CD14-positive monocyte (primary cell): ENCODE measurements at regions not wholly inside any gene's neighbourhood (a gene's known extent, or its start where the extent isn't known, plus 50 kb on each side); places are given as distances from the start of the nearest gene placed in this dataset.

Source experiments
- DNase-seq, 3 donors: peaks; one replicate each; pipeline ENCODE4 v3.0.0-alpha.2; 2011 to 2022
- H2AFZ ChIP-seq: 2 replicates; pipeline ENCODE4 v1.6.0; 2012; ENCODE audit warnings: mild to moderate bottlenecking, low read depth, low read length, inconsistent platforms; ENCODE audit not compliant: insufficient read depth, poor library complexity, severe bottlenecking
- H3K27ac ChIP-seq, 2 donors: 1 replicate in 1 of 2; 2 replicates in 1 of 2; pipeline ENCODE4 v1.5.1; 2012 to 2013; ENCODE audit warnings: low read length in 2 of 2, control low read depth in 1 of 2, inconsistent platforms in 1 of 2, low read depth in 1 of 2, mild to moderate bottlenecking in 1 of 2
- H3K27me3 ChIP-seq, 2 donors: one replicate each; pipeline versions ENCODE4 v1.6.0 to v1.6.1; 2011 to 2013; ENCODE audit warnings: low read length in 2 of 2; ENCODE audit not compliant: control insufficient read depth in 2 of 2, insufficient read depth in 2 of 2
- H3K36me3 ChIP-seq, 2 donors: replicated peaks in 1 of 2; 1 replicate in 1 of 2; 2 replicates in 1 of 2; pipeline versions ENCODE4 v1.5.1 to v1.6.1; 2012 to 2013; ENCODE audit warnings: low read length in 2 of 2, control low read depth in 1 of 2, inconsistent platforms in 1 of 2, mild to moderate bottlenecking in 1 of 2; ENCODE audit not compliant: insufficient read depth in 2 of 2, control insufficient read depth in 1 of 2
- H3K4me1 ChIP-seq, 2 donors: 1 replicate in 1 of 2; 2 replicates in 1 of 2; pipeline versions ENCODE4 v1.5.1 to v1.6.1; 2012 to 2013; ENCODE audit warnings: low read length in 2 of 2, control low read depth in 1 of 2, inconsistent platforms in 1 of 2, mild to moderate bottlenecking in 1 of 2, moderate library complexity in 1 of 2; ENCODE audit not compliant: insufficient read depth in 2 of 2, control insufficient read depth in 1 of 2
- H3K4me2 ChIP-seq: replicated peaks from 2 replicates; pipeline ENCODE3; 2012; ENCODE audit warnings: low read length, moderate library complexity, mild to moderate bottlenecking; ENCODE audit not compliant: poor library complexity, severe bottlenecking; ENCODE audit errors: extremely low read depth
- H3K4me3 ChIP-seq, 3 experiments: fragments of 200-600 bp in 1 of 3; sonication (generic) in 1 of 3; replicated peaks in 1 of 3; 1 replicate in 2 of 3; 2 replicates in 1 of 3; pipeline ENCODE4 v1.5.1; 2011 to 2013; ENCODE audit warnings: low read length in 3 of 3, mild to moderate bottlenecking in 3 of 3, control low read depth in 2 of 3, low read depth in 2 of 3, inconsistent platforms in 1 of 3, moderate library complexity in 1 of 3
- H3K79me2 ChIP-seq: 2 replicates; pipeline ENCODE4 v1.6.0; 2012; ENCODE audit warnings: mild to moderate bottlenecking, control low read depth, inconsistent platforms, low read length, moderate library complexity; ENCODE audit not compliant: insufficient read depth
- H3K9ac ChIP-seq: 2 replicates; pipeline ENCODE4 v1.6.0; 2017; ENCODE audit warnings: low read length, mild to moderate bottlenecking; ENCODE audit not compliant: insufficient read depth, poor library complexity, severe bottlenecking
- H3K9me3 ChIP-seq, 2 donors: replicated peaks in 1 of 2; 1 replicate in 1 of 2; 2 replicates in 1 of 2; pipeline versions ENCODE4 v1.5.1 to v1.6.1; 2012 to 2013; ENCODE audit warnings: low read length in 2 of 2, control low read depth in 1 of 2; ENCODE audit not compliant: control insufficient read depth in 1 of 2, insufficient read depth in 1 of 2
- H4K20me1 ChIP-seq: 2 replicates; pipeline ENCODE4 v1.6.0; 2012; ENCODE audit warnings: mild to moderate bottlenecking, low read length, control low read depth, moderate library complexity; ENCODE audit not compliant: insufficient read depth
- H3K27ac Mint-ChIP-seq, 7 donors: one replicate each; pipeline ENCODE4 v1.8.0; 2020; ENCODE audit warnings: mild to moderate bottlenecking in 7 of 7, mixed read lengths in 7 of 7, moderate library complexity in 6 of 7, inconsistent platforms in 2 of 7
- H3K27me3 Mint-ChIP-seq, 3 donors: one replicate each; pipeline ENCODE4 v1.8.0; 2021 to 2022; ENCODE audit warnings: low read depth in 3 of 3, mild to moderate bottlenecking in 3 of 3, mixed read lengths in 3 of 3, moderate library complexity in 3 of 3, inconsistent platforms in 1 of 3
- H3K36me3 Mint-ChIP-seq, 2 donors: one replicate each; pipeline ENCODE4 v1.8.0; 2020; ENCODE audit warnings: mixed read lengths in 2 of 2, inconsistent platforms in 1 of 2, mild to moderate bottlenecking in 1 of 2
- H3K4me1 Mint-ChIP-seq: one replicate; pipeline ENCODE4 v1.8.0; 2020; ENCODE audit warnings: mild to moderate bottlenecking, mixed read lengths
- H3K4me3 Mint-ChIP-seq, 2 donors: one replicate each; pipeline ENCODE4 v1.8.0; 2020; ENCODE audit warnings: mild to moderate bottlenecking in 2 of 2, mixed read lengths in 2 of 2, moderate library complexity in 1 of 2
- H3K9me3 Mint-ChIP-seq, 7 donors: one replicate each; pipeline ENCODE4 v1.8.0; 2020 to 2022; ENCODE audit warnings: mixed read lengths in 7 of 7, mild to moderate bottlenecking in 6 of 7, moderate library complexity in 6 of 7, inconsistent platforms in 2 of 7
- CTCF ChIP-seq: fragments of 200-600 bp; IDR thresholded peaks from one replicate; pipeline ENCODE4 v1.8.0; 2022; ENCODE audit warnings: antibody characterized with exemption, mild to moderate bottlenecking
- WGBS: methylation state at CpG from one replicate; pipeline ENCODE4 v1.1.5; 2013; ENCODE audit warnings: missing lambda C conversion rate; ENCODE audit not compliant: insufficient coverage; 5-methylcytosine and 5-hydroxymethylcytosine counted together
- intact Hi-C, 2 donors: fragments of 100-400 bp; cut with micrococcal nuclease; formaldehyde crosslinking; loops; one replicate each; pipeline versions ENCODE4 v1.15.0 to v1.15.1; 2023

GRCh38 chr7:32301427-32301826, 188.8 kb downstream of the LSM5 start:
- H2AFZ ChIP-seq, result no peak overlapping the region
- H3K4me1 Mint-ChIP-seq, result peaks cover 11% of the 10 kb centered on the region
- TF ChIP-seq CTCF, result no peak
- H3K27ac Mint-ChIP-seq, result no peak overlapping the region
- H3K4me2 ChIP-seq, result no peak overlapping the region
- peaks cover 0 to 3% of the 10 kb centered on the region in 2 donors for H3K36me3 Mint-ChIP-seq
- DNase-seq, result no peak
- intact Hi-C loops, result no loop called here
- H3K4me1 ChIP-seq, result peaks cover 2 to 9% of the 10 kb centered on the region in 2 donors
- H3K79me2 ChIP-seq, result no peaks in the 10 kb centered on the region
- peaks cover 0 to 4% of the 10 kb centered on the region in 2 donors for H3K9me3 ChIP-seq
- WGBS, result 100% methylated on average over 1 of the region's 3 CpGs
- no peaks in the 10 kb centered on the region for H4K20me1 ChIP-seq
- no peak overlapping the region for H3K27ac ChIP-seq
- peaks cover 43 to 44% of the 10 kb centered on the region in 2 donors for H3K27me3 ChIP-seq
- H3K9me3 Mint-ChIP-seq, result peaks cover 0 to 13% (median 11%) of the 10 kb centered on the region in 7 donors
- H3K36me3 ChIP-seq, result no peaks in the 10 kb centered on the region
- H3K27me3 Mint-ChIP-seq, result peaks cover 38 to 42% (median 38%) of the 10 kb centered on the region in 3 donors
- no peak overlapping the region for H3K9ac ChIP-seq
- no peak overlapping the region for H3K4me3 ChIP-seq
- H3K4me3 Mint-ChIP-seq, result no peak overlapping the region

- no peak overlapping the region for H3K27ac ChIP-seq
- 16% methylated on average over 10 of the region's 17 CpGs for WGBS
- H3K36me3 Mint-ChIP-seq, result peaks cover 0 to 3% of the 10 kb centered on the region in 2 donors
- peak overlapping the region; percentile 64 for H3K4me2 ChIP-seq
- H3K4me1 Mint-ChIP-seq, result peaks cover 11% of the 10 kb centered on the region
- H3K79me2 ChIP-seq, result no peaks in the 10 kb centered on the region
- H4K20me1 ChIP-seq, result no peaks in the 10 kb centered on the region
- peaks cover 45 to 49% of the 10 kb centered on the region in 2 donors for H3K27me3 ChIP-seq
- no peak overlapping the region for H3K27ac Mint-ChIP-seq
- peak overlapping the region; percentile 8 for H3K9ac ChIP-seq
- no peak for TF ChIP-seq CTCF
- H3K4me3 Mint-ChIP-seq, result peak overlapping the region; percentile 78 to 99
- peaks cover 0 to 4% of the 10 kb centered on the region in 2 donors for H3K9me3 ChIP-seq
- H3K4me3 ChIP-seq, result peak overlapping the region in 1 of 3 experiments; percentile 65
- H3K4me1 ChIP-seq, result peaks cover 2 to 9% of the 10 kb centered on the region in 2 donors
- peaks cover 45 to 46% (median 45%) of the 10 kb centered on the region in 3 donors for H3K27me3 Mint-ChIP-seq
- peaks cover 0 to 12% (median 8%) of the 10 kb centered on the region in 7 donors for H3K9me3 Mint-ChIP-seq
- no peaks in the 10 kb centered on the region for H3K36me3 ChIP-seq
- H2AFZ ChIP-seq, result peak overlapping the region; percentile 66
- intact Hi-C loops, result no loop called here
- no peak for DNase-seq
These were observed 191.0 kb downstream of the LSM5 start for GRCh38 chr7:32299133-32299702.
